ENCODE measurements at regions not wholly inside any gene's neighbourhood (a gene's known extent, or its start where the extent isn't known, plus 50 kb on each side); places are given as distances from the start of the nearest gene placed in this dataset.

GRCh38 chr4:101593666-101594065 lies 196.9 kb upstream of the BANK1 start:
- no peak for DNase-seq (ENCODE audit: low spot score)

GRCh38 chr4:101584306-101584705 lies 206.2 kb upstream of the BANK1 start:
- DNase-seq (ENCODE audit: low spot score), result no peak

GRCh38 chr4:101563126-101563525 lies 215.8 kb upstream of the PPP3CA start:
- DNase-seq (ENCODE audit: low spot score), result no peak

- DNase-seq (ENCODE audit: low spot score), result no peak
Observed at GRCh38 chr4:101556842-101557241, 209.5 kb upstream of the PPP3CA start.

GRCh38 chr4:101555341-101555880 lies 208.1 kb upstream of the PPP3CA start:
- no peak for DNase-seq (ENCODE audit: low spot score)

- no peak for DNase-seq (ENCODE audit: low spot score)
Observed at GRCh38 chr4:101540336-101540735, 193.0 kb upstream of the PPP3CA start.

- no peak for DNase-seq (ENCODE audit: low spot score)
Observed at GRCh38 chr4:101528526-101528925, 181.2 kb upstream of the PPP3CA start.

GRCh38 chr4:101527188-101527587 lies 179.9 kb upstream of the PPP3CA start:
- no peak for DNase-seq (ENCODE audit: low spot score)

GRCh38 chr4:101515566-101515965 lies 168.2 kb upstream of the PPP3CA start:
- DNase-seq (ENCODE audit: low spot score), result no peak

GRCh38 chr4:101515099-101515498 lies 167.8 kb upstream of the PPP3CA start:
- DNase-seq (ENCODE audit: low spot score), result no peak

- DNase-seq (ENCODE audit: low spot score), result no peak
Observed at GRCh38 chr4:101512416-101512815, 165.1 kb upstream of the PPP3CA start.

- no peak for DNase-seq (ENCODE audit: low spot score)
Observed at GRCh38 chr4:101501421-101501820, 154.1 kb upstream of the PPP3CA start.

GRCh38 chr4:101500742-101501141 lies 153.4 kb upstream of the PPP3CA start:
- no peak for DNase-seq (ENCODE audit: low spot score)

- DNase-seq (ENCODE audit: low spot score), result no peak
Observed at GRCh38 chr4:101475246-101475645, 127.9 kb upstream of the PPP3CA start.

- no peak for DNase-seq (ENCODE audit: low spot score)
Observed at GRCh38 chr4:101471201-101471600, 123.9 kb upstream of the PPP3CA start.

GRCh38 chr4:101464596-101464995 lies 117.3 kb upstream of the PPP3CA start:
- DNase-seq (ENCODE audit: low spot score), result no peak

GRCh38 chr4:101458914-101459313 lies 111.6 kb upstream of the PPP3CA start:
- DNase-seq (ENCODE audit: low spot score), result no peak

- no peak for DNase-seq (ENCODE audit: low spot score)
Observed at GRCh38 chr4:101458473-101458872, 111.1 kb upstream of the PPP3CA start.

GRCh38 chr4:101451086-101451485 lies 103.8 kb upstream of the PPP3CA start:
- no peak for DNase-seq (ENCODE audit: low spot score)

GRCh38 chr4:101441446-101441845 lies 94.1 kb upstream of the PPP3CA start:
- no peak for DNase-seq (ENCODE audit: low spot score)

- no peak for DNase-seq (ENCODE audit: low spot score)
Observed at GRCh38 chr4:101439926-101440325, 92.6 kb upstream of the PPP3CA start.

GRCh38 chr4:101421386-101421785 lies 74.1 kb upstream of the PPP3CA start:
- no peak for DNase-seq (ENCODE audit: low spot score)

- no peak for DNase-seq (ENCODE audit: low spot score)
Observed at GRCh38 chr4:101420661-101421060, 73.3 kb upstream of the PPP3CA start.

All from HT-29 (cell line).